ENCODE measurements at regions not wholly inside any gene's neighbourhood (a gene's known extent, or its start where the extent isn't known, plus 50 kb on each side); places are given as distances from the start of the nearest gene placed in this dataset.

DNA sequence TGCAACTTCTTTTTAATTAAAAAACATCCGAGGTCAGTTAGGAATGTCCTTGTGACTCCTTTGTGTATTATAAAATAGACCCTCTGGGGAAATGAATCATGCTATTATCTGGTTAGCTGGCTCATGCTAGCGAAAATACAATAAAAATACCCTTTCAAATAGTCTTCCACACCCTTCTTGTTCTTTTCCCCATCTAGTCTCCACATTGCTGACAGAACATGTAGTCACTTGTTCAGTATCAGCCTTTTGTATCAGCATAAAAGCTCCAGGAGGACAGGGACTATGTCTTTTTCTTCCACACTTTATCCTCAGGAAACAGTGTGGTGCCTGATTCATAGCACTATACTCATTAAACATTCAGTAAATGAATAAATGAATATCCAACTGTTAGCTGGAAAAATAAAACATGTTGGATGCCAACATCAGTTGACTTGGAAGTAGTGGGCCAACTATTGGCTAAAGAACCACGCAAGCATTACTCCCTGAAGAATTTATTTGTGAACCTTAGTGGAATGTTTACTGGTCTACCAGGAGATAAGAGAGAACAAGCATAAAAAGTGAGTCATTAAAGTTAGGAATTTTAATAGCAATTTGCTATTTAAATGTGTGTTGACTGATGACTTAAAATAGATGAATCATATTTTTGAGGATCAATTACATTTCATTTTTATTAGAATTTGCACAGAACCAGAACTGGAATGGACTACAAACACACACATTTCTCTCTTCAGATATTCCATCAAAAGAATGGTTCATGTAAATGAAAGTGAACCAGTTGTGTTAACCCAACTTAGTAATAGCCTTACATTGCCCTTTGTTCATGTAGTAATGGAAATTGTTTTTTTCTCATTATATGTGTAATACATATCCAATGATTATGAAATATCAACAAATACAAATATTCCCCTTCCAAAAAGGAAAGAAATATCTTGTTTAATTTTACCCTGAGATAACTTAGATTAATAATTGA is 129.6 kb downstream of the DKK1 start:
- no peak for FAIRE-seq

DNA sequence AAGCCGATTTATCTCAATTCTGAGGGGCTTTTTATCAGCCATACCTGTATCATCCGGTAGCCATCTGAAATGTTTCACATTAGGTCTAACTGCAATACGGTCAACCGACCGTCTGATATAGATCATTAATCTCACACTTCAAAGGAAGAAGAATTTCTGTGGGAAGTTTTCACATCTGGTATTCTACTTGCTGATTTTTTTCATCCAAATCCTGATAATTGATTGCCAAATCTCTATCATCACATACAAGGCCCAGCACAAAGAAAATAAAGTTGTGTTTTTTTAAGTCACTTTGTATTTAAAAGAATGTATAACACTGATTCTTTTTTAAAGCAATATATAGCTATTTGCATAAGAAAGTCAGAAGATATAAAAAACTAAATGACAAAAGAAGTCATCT is 132.3 kb downstream of the DKK1 start:
- FAIRE-seq, result no peak

DNA sequence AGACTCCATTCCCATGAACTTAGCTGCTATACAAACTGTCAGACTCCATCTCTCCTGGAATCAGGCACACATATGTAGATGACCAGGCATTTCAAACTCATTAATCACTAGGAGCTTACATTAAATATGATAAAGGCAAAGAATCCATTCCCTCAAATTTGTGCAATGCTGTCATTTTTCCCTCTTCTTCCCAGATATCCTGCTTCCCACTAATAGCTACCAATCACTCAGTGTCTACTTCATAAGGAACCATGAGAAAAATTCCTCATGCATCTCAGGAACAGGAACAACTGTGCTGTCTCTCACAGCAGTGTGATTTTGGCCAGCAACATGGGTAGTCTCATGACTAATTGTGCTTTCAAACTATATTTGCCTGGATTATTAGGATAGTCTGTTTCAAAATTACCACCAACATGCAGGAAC is 133.9 kb downstream of the DKK1 start:
- FAIRE-seq, result no peak

DNA sequence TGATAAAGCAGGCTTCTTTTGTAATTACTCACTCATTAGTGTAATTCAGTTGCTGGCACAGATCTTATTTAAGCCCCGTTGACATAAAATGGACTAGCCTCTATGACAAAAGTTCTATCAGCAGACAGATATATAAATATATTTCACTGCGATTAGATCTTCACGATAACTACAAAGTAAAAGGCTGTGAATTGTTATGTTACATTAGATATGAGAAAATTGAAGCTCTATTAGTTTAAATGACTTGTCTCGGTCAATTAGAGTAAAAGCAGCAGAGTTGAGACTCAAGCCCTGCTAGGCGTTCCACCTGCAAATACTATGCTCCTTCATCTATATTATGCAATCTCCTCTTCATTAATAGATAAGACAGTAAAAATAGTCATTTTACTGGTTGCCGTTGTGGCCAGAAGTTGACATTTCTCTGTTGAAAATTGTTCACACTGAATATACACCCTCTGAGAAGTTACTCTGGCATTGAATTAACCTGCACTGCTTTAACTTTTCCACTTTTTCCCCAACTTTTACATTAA is 136.7 kb downstream of the DKK1 start:
- FAIRE-seq, result no peak

DNA sequence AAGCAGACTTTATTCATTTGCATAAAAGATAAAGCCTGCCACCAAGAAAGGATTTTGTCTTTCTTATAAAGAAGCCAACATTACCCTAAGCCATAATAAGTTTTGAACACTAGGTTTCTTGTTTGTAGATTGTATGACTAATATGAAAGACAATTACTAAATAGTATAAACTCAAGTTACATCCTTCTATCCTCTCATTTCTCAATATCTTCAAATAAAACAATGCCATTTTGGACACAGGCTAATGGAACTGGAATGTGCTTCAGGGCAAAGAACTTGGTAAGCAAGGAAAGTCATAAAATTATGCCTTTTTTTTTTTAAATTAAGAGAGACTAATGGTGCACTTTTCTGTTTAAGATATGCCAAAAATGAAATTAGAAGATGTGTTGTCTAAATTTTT is 137.7 kb downstream of the DKK1 start:
- no peak for FAIRE-seq

DNA sequence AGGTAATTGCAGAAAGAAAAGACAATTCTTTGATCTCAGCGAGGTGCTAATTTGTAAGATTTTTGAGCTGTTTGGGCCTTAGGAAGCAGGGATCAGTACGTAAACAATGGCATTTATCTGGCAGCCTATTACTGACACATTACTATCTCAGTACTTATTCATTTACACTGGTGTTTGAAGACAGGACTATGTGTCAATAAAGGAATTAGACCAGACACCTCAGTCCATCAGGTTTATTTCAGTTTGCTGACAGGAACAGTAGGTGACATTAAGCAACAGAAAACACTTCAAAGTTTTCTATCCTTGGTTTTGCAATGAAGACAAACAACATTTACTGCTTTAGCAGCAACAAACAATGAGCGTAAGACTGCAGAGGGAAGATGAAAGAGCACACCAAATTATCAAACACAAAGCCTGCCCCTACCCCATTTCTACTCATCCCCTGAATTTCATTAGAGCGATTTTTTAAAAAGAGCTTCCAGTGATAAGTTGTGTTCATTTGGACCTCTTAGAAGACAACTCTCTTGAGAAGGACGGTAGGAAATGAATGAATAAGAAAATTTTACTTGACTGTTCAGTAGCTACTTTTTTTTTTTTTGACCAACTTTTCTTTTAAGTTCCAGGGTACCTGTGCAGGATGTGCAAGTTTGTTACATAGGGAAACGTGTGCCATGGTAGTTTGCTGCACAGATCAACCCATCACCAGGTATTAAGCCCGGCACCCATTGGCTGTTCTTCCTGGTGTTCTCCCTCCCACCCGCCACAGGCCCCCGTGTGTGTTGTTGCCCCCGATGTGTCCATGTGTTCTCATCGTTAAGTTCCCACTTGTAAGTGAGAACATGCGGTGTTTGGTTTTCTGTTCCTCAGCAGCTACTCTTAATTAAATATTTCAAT is 138.8 kb downstream of the DKK1 start:
- FAIRE-seq, result no peak

DNA sequence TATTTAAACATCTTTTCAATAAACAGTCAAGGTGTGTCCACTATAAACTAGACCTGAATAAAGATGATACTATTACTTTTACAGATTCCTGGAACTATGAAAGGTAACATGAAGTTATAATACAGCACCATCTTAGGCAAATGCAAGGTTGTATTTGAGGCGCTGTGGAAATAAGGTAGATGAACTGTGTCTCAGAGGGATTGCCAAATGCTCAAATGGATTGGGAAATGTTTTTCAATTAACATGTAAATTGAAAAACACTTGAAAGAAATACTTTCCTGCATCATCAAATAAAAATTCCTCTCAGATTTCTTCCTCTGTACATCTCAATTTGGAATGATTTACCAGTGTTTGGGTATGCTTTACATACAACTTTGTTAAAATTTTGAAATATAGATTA is 139.4 kb downstream of the DKK1 start:
- FAIRE-seq, result no peak

DNA sequence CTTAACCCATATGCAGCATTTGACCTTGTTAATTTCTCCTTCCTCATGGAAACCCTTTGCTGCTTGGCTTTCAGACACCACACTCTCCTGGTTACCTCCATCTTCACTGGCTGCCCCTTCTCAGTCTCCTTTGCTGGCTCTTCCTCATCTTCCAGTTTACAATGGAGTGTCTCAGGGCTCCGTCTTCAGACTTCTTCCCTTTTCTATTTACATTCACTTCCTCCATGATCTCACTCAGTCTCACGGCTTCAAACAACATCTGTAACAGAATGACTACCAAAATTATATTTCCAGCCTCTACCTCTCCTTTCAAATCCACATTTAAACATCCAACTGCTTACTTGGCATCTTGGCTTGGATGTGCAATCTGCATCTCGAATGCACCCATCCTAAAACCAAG is 140.4 kb downstream of the DKK1 start:
- no peak for FAIRE-seq

DNA sequence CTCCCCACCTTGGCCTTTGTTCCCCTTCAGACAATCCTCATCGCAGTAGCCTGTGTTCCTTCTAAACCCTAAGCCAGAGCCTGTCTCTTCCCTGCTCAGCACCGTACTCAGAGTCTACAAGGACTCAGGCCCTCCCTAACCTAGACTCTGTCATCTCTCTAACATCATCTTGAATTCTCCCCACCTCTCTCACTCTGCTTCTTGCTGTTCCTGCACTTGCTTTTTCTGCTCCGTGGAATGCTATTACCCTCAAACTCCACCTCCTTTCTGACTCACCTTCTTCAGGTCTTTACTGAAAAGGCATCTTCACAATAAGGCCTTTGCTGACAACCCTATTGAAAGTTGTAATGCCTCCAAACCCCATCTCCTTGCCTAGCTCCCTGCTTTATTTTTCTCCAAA is 141.0 kb downstream of the DKK1 start:
- FAIRE-seq, result no peak

DNA sequence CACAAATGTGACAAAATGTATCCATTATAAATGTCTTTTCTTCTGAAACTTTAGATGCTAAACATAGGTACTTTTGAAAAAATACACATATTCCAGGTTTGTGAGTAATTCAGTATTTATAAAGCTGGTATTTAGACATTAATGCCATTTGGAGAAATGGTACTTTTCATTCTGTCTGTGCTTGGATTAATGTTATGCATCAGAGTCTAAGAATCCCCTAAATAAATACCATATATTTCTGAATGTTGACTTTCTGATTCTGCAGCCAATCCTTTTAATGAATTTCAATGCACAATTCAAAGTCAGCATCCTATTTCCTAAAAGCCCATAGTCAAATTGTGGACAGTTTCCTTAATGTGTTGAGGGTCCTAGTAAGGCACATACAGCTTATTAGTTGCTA is 145.0 kb downstream of the DKK1 start:
- FAIRE-seq, result no peak

DNA sequence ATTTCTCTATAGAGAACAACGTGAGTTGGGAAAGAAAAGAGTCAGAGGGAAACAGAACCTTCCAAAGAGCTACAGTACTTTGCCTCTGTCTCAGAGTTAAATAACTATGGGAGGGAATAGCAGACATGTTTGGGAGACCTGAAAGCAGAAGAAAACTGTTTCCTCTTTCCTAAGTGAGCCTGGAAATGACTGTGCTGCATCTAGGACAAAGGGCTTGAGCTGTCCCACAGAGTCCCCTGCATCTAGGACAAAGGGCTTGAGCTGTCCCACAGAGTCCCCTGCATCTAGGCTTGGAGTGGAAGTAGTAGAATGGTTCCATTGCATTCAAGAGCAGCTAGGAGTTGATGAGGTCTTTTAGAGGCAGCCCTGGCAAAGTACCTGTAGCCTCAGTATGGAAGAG is 149.7 kb downstream of the DKK1 start:
- no peak for FAIRE-seq

DNA sequence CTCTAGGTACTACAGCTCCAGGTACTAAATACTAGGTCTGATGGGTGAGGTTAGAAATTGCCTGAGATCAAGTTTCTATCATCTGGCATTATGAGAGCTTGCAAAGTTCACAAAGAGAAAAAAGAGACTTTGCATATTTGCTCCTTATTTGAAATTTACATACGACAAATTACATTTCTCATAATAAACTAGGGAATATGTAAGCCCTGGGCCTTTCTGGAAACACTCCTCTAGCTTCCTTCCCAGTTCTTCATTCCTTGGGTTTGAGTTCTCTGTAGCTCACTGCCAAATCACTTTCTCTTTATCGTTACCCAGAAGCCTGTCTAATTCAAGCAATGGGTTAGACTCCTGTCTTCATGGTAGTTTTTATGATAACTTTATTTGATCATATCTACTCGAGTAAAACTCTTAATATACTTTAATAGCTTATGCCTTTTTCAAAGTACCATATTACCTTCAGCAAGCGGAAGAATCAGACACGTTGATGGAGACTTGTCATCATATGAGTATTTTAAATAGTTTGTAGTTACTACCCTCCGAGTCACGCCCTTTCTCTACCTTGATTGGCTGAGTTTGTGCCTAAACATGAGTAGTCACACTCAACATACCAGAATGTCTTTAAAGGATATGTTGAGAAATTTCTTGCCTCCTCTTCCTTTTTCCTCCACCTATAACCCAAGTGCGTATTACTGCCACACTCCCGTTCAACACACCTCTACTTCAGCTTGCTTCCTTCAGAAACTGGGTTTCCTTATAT is 150.5 kb downstream of the DKK1 start:
- FAIRE-seq, result no peak

DNA sequence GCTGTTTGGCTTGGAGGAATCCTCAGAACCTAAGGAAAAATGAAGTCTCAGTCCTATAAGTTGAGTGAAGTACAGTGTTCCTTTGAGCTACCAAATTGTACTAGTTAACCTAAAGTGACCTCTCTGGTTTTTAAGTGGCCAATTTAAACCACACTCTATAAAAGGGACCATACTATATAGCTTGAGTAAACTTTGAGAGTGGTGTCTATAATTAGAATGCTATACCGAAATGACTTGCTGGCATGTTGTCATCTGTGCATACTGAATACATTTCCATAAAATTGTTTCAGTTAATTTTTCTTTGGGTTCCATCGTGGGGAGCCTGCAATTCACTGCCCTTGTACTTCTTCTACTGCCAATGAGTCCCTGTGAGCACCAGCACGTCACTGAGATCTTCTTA is 151.1 kb downstream of the DKK1 start:
- FAIRE-seq, result no peak

DNA sequence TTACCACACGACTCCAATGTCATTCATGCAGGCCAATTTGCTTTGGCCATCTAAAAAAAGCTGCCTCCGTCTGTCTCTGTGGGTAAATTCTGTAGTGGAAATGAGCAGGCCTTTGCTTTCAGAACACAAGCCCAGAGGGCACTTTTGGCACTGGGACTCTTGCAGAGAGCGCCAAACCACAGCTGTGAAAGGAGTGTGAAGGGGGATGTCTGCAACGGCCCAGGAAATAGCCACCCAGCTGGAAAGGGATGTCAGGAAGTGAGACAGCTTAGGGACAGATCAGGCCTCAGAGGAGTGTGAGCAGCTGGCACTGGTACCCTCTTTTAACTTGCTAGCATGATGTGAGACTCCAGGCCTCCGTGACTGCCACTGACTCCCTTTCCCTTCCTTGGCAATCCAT is 152.4 kb downstream of the DKK1 start:
- FAIRE-seq, result no peak

DNA sequence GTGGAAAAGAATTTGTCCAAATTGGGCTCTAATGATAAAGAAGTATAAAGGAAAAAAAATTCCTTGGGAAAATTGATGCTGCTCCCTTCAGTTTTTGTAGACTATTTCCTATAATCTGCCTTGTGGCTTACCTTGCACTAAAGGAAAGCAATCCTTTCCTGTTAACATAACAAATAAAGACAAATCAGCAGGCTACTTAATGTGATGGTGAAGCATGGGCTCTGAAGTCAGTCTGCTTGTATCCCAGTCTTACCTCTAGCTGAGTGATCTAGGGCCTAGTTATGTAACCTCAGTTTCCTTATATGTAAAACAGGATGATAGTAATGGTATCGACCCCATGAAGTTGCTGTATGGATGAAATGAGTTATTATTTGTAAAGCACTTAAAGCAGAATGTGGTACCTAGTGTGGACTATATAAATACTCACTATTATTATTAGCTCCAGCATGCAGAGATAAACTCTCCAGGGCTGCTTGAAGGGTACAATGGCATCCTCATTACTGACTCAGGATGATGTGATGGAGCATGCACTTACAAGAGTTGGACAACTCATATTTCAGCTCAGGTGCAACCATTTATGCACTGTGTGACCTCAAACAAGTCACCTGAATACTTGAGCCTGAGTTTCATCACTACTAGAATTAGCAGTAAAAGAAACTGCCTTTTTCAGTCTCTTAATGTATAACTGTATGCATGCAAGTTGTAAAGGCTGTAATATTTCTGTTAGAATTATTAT is 156.1 kb downstream of the DKK1 start:
- no peak for FAIRE-seq

DNA sequence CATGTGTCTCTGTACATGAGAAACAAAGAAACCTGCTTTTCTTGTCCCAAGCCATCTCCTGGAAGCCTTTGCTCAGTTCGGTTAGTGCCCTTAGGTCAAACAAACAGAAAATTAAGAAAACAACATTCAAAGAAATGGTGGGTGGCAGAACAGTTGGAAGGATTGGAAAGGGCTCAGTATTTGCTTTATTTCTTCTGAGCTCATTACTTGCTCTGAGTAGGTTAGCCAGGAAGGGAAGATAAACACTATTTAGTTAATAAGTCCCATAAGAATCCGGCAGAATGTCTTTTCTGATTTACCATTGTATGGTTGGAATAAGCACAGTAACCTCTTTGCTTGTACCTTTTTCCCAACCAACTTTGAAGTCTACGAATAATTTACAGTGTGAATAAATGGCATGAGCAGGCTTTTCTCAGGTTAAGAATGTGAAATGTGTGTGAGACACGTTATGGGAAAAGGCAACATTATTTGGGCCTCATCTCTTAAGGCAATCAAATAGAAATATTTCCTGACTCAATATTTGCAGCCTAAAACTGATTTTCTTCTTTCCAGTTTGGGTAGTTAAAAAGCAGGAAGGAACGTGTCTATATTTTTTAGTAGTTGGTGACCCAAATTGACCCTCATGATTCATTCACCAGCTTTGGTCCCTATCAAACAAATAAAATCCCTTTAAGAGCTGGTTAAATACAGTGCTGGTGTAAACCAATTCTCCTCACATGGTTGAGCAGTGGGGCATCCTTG is 158.5 kb downstream of the DKK1 start:
- no peak for FAIRE-seq

DNA sequence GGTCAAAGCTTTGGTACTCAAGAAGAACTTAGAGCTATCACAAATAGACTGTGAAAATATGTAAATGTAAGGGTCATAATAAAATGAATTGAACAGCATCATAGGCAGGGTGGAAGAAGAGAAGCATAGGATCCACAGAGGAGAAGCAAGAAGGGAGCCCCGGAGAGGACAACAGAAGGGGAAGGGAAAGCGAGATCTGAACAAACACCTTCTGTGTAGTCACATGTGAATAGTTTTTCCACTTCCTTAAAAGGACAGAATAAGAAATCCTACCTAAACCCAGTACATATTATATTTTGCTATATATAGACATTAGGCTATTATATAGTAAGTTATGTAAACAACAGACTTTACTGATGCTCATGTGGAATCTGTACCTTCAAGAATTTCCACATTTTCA is 160.2 kb downstream of the DKK1 start:
- no peak for FAIRE-seq

DNA sequence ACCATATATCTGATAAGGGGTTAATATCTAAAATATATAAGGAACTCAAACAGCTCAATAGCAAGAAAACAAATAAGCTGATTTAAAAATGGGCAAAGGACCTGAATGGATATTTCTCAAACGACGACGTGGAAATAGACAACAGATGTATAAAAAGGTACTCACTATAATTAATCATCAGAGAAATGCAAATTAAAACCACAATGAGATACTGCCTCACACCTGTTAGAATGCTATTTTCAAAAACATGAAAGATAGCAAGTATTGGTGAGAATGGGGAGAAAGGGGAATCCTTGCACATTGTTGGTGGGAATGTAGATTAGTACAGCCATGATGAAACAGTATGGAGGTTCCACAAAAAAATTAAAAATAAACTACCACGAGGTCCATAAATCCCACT is 163.2 kb downstream of the DKK1 start:
- no peak for FAIRE-seq

DNA sequence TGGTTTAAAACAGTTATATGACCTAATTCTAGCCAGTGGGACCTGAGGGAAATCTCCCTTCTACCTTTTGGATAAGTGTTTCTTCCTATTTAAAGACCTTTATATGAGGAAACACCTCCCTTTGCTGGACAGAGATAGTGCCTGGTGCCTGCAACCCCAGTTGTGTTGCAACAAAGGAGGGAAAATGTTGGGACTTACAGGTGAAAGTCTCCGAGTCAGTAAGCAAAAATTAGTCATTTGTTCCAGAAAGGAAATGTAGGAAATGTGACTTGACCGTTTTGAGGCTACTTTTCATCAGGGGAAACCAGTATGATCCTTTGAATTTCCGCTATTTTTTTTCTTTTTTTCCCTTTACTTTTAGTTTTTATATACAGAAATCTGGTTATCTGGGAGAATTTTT is 165.5 kb downstream of the DKK1 start:
- no peak for FAIRE-seq

DNA sequence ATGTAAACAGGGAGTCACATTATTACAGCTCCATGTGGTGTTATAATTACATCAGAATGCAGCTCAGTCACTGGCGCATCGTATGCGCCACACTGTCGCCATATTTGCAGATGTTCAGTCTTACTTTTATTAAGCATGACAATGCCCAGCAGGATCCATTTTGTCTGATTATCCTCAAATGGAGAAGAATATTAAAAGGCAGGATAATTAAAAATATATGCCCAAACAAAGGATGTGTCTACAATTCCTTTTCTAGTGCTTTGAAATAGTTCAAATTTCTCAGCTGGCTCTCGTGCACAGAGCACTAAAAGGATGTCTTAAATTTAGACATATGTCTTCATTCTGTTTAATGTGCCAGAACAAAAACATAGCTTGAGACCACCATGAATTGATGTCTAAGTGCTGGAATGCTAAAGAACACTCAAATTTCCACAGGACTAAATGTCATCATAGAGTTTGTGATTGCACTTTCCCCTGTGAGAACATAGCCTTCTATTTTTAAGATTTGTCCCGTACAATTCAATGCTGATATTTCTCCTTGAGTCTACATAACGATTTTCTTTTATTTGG is 168.0 kb downstream of the DKK1 start:
- no peak for FAIRE-seq

DNA sequence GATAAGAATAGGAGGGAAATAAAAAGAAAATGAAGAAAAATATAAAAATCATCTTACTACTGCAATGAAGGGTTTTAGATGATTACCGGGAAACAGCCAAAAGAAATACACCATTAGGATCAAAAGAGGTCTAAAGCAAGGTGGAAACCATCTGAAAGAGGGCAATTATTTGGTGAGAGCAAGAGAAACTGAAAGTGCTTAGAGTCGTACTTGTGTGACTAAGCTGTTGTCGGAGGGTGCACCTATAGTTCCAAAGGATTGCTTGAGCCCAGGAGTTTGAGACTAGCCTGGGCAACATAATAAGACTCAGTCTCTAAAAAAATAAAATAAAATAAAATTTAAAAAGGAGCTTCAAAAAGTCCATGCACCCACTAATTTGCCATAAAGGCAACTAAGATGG is 169.5 kb downstream of the DKK1 start:
- no peak for FAIRE-seq

All from TTC549 (cell line).